NCI-H460 (cell line): ENCODE measurements at regions not wholly inside any gene's neighbourhood (a gene's known extent, or its start where the extent isn't known, plus 50 kb on each side); places are given as distances from the start of the nearest gene placed in this dataset.

Source experiments
- DNase-seq: peaks from one replicate; pipeline ENCODE4 v3.0.0-alpha.2; 2016; ENCODE audit warnings: low read depth; ENCODE audit errors: extremely low read depth

GRCh38 chr10:44674536-44675386 is 236.4 kb upstream of the TMEM72 start:
- DNase-seq, result no peak

- no peak for DNase-seq
Observed at GRCh38 chr10:44675387-44675874, 235.7 kb upstream of the TMEM72 start.

- no peak for DNase-seq
Observed at GRCh38 chr10:44680764-44681163, 230.4 kb upstream of the TMEM72 start.

- no peak for DNase-seq
Observed at GRCh38 chr10:44682507-44682906, 228.6 kb upstream of the TMEM72 start.

GRCh38 chr10:44684661-44685060 is 226.5 kb upstream of the TMEM72 start:
- no peak for DNase-seq

GRCh38 chr10:44685220-44685619 is 225.9 kb upstream of the TMEM72 start:
- DNase-seq, result no peak

- DNase-seq, result no peak
Observed at GRCh38 chr10:44685747-44686146, 225.4 kb upstream of the TMEM72 start.

GRCh38 chr10:44689368-44689767 is 221.8 kb upstream of the TMEM72 start:
- DNase-seq, result no peak

GRCh38 chr10:44696496-44696895 is 214.6 kb upstream of the TMEM72 start:
- no peak for DNase-seq

GRCh38 chr10:44697116-44697515 is 214.0 kb upstream of the TMEM72 start:
- no peak for DNase-seq

- no peak for DNase-seq
Observed at GRCh38 chr10:44702531-44702930, 208.6 kb upstream of the TMEM72 start.

- DNase-seq, result no peak
Observed at GRCh38 chr10:44703241-44704155, 207.6 kb upstream of the TMEM72 start.

- DNase-seq, result no peak
Observed at GRCh38 chr10:44704616-44705015, 206.5 kb upstream of the TMEM72 start.

- DNase-seq, result no peak
Observed at GRCh38 chr10:44706745-44707144, 204.4 kb upstream of the TMEM72 start.

GRCh38 chr10:44713307-44713706 is 197.8 kb upstream of the TMEM72 start:
- DNase-seq, result no peak

- no peak for DNase-seq
Observed at GRCh38 chr10:44714451-44714850, 196.7 kb upstream of the TMEM72 start.

GRCh38 chr10:44715136-44715535 is 196.0 kb upstream of the TMEM72 start:
- no peak for DNase-seq

GRCh38 chr10:44716470-44717015 is 194.6 kb upstream of the TMEM72 start:
- no peak for DNase-seq

- DNase-seq, result no peak
Observed at GRCh38 chr10:44723082-44723481, 188.1 kb upstream of the TMEM72 start.

- DNase-seq, result no peak
Observed at GRCh38 chr10:44723619-44724325, 187.4 kb upstream of the TMEM72 start.
